Stimulated activated CD8-positive, alpha-beta memory T cell treated with anti-CD3 and anti-CD28 coated beads, Interleukin-15, amount 100 ng/mL, for 48 hours (primary cell): ENCODE measurements at regions not wholly inside any gene's neighbourhood (a gene's known extent, or its start where the extent isn't known, plus 50 kb on each side); places are given as distances from the start of the nearest gene placed in this dataset.
"Not testable (repeated sequence)": the region's sequence is repeated elsewhere in the genome, so short reads cannot be mapped to it uniquely, and the experiment has no call there.

Source experiments
- DNase-seq, 2 donors: peaks; one replicate each; pipeline ENCODE4 v3.0.0-alpha.2; 2020; ENCODE audit warnings: low read depth in 2 of 2

DNA sequence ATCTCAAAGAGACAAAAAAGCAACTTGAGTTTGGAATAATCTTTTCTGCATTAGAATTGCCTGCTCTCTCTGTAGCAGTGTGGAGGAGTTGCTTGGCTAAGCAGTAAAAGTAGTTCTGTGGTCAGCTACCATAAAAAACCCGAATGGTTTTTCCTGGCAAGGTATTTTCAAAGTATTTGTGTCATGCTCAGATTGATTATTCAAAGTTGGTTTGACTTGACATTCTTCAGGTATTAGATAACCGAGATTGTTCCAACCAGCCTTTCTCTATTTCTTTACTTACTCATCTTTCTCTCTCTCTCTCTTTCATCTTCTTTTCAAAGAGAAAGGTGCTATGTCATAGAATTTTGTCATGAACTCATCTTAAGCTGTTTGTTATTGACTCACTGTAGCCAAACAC lies 404.9 kb downstream of the CPS1 start:
- no peak for DNase-seq

DNA sequence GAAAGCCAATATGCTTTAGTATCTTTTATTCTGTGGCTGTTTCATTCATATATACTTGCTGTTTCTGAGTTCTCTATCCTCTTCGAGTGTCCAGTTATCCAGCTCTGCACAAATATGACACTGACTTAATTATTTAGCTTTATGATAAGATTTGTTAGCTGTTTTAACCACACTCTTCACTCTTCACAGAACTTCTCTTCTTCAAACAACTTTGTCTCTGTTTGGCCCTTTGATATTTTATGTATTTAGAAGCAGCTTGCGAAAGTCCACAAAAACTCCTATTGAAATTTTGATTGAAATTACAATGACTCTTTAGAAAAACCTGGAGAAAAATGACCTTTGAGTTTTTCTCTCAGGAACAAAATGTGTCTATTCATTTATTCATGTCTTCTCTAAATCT lies 407.0 kb downstream of the CPS1 start:
- no peak for DNase-seq

DNA sequence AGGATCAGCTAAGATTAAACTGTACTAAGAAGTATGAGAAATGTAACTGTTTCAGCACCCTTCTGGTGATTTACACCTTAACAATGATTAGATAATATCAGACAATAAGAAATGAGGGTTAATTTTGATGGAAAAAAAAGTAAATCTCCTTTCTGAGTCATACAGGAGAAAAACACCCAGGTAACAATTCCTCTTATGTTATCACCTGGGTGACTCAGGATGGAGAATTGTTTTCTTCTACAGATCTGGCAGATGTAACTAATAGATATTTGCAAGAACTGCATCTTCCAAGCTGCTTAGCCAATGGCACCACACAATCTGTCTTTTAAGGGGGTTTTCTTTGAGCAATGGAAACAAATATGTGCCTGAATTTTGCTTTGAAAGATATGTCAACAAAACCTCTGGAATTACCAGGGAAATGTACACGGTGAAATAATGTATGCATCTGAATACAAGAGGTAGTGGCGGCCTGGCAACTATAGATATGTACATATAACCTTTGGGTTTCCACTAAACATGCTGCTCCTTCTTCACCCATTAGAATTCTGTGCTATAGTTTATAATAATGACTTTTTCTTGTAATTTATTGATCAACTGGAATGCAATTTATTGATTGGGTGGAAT lies 407.9 kb downstream of the CPS1 start:
- no peak for DNase-seq

DNA sequence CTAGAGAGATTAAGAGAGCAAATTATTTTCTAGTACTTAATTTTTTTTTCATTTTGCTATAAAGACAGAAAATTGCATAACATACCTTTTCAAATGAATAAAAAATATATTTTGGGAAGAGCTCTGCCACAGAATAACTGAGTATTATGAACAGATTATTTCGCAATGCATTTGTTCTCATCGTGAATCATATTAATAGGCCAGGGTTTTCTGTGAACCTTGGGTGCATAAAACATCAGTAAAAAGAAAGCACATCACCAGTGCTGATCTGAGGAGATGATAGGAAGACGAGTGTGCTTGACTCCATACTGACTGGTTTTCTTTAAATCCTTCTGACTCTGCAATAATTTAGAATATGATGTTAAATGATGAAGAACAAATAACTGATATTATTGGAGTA lies 409.1 kb downstream of the CPS1 start:
- no peak for DNase-seq

DNA sequence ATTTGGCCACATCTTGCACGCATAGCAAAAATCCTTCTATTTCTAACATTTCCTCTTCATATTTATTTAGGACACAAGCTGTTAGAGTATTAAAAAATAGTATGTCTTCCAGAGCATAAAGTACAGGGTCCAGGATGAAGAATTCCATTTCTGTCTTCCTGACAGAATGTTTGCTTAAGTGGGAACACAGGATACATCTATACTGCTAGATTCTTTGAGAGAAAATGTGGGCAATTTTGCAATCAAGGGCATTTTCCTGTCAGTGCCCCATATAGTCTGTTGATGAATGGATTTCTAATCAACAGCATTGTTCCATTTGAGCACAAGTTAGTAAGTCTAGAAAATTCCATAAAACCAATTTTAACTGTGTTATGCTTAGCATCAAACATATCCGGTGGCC lies 409.9 kb downstream of the CPS1 start:
- no peak for DNase-seq

DNA sequence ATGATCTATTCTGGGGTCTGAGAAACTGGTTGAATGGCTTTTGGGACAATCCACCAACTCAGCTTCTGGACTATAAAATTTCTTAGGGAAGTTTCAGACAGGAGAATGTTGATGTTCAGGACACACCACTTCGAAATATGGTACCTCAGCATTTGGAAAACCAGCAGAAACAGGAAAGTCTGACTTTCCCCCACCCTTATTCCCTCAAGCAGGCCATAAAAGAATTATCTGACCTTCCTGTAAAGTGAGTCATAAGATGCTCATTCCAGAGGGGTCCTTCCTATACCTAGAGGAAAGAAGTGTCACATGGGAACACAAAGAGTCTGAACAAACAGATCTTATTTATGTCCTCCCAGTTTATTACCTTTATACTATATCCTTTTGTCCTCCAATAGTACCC lies 415.0 kb downstream of the CPS1 start:
- DNase-seq: no peak

DNA sequence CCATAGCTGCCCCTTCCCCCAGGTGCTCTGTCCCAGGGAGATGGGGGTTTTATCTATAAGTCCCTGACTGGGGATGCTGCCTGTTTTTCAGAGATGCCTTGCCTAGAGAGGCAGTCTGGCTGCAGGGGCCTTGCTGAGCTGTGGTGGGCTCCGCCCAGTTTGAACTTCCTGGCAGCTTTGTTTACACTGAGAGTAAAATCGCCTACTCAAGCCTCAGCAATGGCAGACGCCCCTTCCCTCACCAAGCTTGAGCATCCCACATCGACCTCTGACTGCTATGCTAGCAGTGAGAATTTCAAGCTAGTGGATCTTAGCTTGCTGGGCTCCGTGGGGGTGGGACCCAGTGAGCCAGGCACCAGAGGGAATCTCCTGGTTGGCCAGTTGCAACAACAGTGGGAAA lies 430.4 kb downstream of the CPS1 start:
- not testable (repeated sequence) for DNase-seq

DNA sequence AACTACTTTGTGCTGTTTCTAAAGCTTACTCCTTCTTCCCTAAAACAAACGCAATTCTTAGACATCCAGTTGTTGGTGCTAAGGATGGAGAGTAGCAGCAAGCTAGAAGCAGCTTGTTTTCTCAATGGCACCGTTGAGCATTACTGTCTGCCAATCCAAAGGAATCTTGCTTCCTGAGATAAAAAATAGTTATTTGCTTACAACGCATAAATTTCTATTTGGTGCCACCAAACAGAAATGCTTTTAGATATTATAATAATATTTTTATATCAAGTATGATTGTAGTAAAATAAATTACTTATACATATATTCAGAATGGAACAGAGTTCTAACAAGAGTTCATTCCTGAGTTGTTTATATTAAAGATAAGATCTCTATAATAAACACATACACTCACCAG lies 434.7 kb downstream of the CPS1 start:
- no peak for DNase-seq

DNA sequence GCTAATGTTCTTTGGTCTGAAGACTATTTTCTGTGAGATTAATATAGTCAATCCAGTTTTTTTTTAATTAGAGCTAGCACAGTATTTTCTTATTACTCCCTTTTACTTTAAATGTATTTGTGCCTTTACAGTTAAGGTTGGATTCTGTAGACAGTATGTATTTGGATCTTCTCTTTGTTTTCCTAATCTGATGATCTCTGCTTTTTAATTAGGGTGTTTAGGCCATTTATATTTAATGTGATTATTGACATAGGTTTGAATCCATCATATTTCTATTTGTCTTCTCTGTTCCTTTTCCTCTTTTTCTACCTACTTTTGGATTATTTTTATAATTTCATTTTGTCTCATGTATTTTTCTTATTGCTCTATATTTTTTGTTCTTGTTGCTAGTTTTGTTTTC lies 437.7 kb downstream of the CPS1 start:
- no peak for DNase-seq

DNA sequence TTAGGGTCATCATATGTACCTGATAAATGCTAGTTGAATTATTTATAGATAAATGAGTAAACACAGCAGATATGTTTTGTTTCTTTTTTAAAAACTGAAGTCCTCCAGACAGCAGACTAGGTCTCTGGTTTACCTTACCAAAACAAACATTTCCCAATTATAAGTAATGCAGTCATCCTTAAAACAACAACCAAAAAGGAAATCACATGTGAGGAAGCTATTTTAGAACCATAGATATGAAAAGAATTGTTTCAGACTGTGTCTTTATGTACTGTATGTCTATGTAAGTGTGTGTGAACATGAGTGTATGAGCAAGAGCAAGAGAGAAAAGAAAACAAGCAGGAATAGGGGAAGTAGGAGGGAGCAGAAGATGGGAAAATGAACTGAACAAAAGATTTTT lies 441.0 kb downstream of the CPS1 start:
- no peak for DNase-seq

DNA sequence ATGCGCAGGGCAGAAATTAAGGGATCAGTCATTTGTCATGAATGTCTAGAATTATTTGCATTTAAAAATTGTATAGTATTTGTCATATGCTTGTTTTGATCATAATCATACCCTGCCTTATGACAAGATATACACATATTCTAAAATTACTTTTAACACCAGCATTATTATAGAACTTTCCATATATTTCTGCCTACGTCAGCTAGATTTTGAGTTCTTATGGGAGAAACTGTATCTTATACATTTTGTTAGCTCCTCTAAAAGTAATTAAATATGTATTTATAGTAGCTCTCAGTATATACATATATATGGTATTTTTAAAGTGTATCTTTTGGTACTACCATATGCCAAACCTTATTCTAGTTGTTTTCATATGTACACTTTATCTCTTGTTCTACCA lies 441.9 kb downstream of the CPS1 start:
- DNase-seq: no peak

DNA sequence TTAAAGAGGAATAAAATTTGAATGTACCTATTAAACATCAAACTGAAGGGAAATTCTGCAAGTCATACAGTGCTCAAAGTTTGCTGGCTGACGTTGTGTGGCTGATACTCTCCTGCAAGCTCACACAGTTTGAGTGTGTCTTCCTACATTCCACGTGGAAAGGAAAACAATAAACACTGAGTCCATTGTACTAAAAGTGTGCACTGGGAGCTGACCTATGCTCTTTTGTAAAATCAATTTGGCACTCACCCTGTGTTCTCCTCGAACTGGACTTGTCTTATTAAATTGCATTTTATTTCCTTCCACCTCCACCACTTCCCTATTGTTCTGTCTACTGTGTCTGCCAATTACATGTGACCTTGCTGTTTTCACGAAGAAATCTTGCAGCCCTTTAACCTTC lies 458.0 kb downstream of the CPS1 start:
- no peak for DNase-seq

DNA sequence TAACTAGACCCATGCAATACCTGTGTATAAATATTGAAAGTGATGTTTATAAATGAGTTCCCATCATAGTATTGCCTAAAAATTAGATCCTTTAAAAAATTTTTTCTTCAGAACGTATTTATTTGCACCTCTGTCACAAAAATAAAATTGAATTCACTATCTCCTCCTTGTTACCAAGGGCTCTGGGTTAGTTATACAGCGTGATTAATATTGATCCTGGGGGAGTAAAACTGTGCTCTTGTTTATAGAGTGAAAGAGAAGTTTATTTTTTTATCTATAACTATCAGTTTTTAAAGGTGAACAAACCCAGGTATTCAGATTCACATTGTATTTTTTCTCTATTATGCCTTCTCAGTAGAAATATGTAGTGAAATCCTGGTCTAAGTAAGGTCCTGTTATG lies 458.5 kb downstream of the CPS1 start:
- DNase-seq: no peak

DNA sequence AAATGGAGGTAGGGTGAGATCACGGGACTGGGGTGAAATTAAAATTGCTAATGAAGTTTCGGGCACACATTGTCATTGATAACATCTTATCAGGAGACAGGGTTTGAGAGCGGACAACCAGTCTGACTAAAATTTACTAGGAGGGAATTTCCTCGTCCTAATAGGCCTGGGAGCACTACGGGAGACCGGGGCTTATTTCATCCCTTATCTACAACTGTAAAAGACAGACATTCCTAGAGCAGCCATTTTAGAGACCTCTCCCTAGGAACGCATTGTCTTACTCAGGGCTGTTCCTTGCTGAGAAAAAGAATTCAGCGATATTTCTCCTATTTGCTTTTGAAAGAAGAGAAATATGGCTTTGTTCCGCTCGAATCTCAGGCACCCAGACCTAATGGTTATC lies 468.7 kb downstream of the CPS1 start:
- DNase-seq: not testable (repeated sequence)

DNA sequence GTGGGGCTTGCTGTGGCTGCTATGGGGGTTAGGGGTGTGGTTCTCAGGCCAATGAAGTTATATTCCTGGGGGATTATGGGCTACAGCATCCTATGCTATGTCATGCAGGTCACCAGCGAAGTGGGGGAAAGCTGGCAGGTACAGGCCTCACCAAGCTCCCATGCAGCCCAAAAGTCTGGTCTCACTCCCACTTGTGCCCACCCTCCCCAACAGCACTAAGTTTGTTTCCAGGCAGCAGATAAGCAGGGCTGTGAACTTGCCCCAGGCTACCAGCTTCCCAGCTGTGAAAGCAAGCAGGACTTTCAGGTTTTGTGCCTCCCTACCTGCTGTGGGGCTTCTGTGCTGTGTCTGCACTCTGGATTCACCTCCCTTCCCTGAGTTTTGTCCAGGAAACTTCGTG lies 469.7 kb downstream of the CPS1 start:
- no peak for DNase-seq

DNA sequence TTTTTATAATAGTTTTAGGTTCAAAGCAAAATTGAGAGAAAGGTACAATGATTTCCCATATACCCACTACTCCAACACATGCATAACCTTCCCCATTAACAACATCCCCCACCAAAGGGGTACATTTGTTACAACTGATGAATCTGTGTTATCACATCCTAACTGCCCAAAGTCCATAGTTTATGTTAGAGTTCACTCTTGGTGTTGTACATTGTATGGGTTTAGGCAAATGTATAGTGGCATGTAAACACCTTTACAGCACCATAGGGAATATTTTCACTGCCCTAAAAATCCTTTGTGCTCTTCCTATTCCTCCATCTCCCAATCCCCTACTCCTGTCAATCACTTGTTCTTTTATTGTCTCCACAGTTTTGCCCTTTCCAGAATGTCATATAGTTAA lies 471.6 kb downstream of the CPS1 start:
- DNase-seq: no peak

DNA sequence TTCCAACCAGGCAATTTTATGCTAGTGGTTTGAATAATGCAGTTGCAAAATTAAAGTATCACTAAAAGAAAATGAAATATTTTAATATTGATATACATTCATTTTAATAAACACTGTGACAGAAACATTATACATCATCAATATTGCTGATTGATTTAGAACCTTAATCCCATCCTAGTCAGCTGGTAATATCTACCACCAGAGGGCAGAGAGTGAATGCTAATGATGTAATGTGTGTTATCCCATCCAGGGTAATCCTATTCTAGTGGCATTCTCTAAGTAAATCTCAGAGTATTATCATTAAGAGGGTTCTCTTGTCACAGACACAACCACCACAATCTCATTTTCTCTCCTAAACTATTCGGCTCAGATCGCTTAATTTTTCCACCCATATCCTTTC lies 477.4 kb downstream of the CPS1 start:
- no peak for DNase-seq

DNA sequence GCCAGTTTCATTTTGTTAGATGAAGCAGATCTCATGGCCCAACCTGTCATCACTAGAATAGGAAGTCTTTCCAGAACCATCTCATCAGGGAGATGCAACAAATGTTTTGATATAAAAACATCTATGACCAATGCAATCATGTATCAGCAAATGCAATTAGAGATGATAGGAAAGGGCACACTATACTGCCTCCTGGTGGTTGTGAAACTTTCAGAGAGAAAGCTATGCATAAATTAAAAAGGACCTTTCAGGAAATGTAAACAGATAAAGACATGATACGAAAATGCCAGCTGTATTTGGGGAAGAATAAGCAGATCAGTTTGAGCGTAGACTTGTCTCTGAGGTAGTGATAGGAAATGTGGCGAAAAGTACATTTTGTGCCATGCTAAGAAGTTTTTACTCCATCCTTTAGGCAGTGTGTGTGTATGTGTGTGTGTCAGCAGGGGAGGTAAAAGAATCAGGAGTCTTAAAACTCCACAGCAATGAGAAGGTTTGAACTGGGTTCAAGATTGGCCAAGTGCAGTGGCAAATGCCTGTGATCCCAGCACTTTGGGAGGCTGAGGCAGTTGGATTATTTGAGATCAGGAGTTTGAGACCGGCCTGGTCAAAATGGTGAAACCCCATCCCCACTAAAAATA lies 479.3 kb downstream of the CPS1 start:
- DNase-seq: no peak

DNA sequence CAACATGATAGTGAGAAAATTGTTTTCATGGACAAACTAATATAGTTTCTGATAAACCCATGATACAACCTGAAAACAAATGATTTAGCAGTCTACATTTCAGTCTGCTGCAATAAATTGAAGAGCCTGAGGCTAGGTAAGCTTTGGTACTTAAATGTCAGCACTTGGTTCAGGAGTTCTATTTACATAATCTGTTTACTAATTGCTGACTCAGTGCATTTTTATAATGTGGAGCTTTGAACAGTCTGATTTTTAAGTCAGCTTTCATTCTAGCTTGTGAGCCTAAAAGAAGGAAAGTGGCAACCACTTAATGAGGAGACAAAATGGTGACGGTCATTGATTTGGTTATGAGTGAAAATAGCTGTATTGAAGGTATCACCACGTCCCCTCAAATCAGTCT lies 488.6 kb downstream of the CPS1 start:
- DNase-seq: no peak

DNA sequence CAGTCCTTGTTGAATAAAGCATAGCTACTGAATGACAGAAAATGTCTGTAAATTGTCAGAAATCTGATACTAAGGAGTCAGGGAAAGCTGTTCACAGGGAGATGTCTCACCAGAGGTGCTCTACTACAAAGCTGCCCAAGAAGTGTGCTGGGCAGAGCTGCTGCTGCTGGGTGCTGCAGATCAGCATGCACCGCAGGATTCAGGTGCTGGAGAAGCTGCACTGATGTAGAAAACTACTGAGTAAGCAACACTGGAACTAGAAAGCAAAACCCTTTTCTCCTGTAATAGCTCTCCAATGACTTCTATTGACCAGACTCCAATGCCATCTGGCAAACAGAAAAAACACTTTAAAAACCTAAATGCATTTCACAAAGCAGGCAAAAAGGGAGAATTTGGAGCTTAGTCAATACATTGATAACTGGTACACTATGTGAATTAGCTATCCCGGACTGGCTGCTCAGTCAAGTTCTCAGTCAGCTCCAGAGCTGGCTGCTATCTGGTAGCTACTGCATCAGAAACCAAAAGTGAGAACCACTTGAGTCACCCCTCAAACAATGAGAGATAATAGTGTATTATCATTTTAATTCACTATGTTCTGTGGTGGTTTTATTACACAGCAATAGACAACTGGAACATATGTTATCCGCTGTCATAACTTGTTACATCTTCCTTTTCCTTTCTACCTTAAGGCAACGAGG lies 493.1 kb downstream of the CPS1 start:
- no peak for DNase-seq

DNA sequence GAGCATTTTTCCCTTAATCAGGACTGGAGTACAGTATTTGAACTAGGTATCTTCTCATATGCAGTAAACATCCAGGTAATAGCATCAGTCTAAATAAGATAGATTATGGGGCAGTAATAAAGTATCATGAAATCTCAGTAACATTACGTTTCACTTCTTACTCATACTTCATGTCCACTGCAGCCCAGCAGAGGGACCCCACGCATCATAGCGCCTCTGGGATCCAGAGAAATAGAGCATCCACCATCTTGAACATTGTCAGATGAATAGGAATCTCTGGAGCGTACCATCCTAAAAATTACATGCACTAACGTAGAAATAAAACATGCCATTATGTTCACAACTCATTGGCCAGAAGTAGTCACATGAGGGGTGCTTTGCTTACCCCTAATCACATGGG lies 499.0 kb downstream of the CPS1 start:
- no peak for DNase-seq

DNA sequence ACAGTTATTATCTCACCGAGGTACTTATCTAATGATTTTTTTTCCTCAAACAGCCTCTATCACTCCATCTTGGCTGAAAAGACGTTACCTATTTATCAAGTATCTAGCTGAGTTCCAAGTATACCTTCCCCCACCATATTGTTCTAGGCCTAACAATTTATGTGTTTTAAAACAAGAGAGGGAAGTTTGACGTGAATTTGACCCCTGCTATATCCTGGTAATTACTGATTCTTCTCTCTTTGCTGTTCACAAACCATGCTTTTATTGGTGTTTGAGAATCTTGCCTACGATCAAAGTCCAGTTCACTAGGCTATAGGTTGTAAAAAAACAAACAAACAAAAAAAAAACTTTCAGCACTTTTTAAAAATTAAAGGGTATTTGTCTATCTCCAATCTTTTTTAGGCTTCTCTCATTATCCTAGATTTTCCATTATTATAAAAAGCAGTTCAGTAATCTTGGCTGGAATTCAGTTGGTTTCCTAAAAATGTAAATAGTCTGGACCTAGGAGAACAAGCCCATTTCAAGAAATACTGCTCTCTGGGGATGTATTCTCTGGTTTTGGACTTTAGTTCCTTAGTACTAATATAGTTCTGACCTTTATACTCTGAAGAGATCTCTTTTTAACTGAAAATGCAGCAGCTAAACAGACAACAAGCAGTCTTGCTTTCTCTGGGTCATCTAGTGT lies 505.4 kb downstream of the CPS1 start:
- no peak for DNase-seq

DNA sequence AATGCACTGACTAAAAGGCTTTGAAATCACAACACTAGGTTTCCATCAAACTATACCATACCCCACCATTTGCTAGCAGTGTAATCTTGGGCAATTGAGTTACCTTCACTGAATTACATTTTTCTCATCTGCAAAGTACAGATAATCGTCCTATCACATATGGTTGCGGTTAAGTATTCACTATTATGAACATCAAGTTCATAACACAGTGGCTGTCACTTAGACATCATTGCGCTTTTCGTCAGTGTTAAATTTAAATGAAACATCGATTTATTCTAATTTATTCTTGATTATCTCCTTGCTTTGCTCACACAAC lies 505.9 kb downstream of the CPS1 start:
- DNase-seq: no peak
